Fibroblast of skin of left quadriceps (primary cell): ENCODE measurements at regions not wholly inside any gene's neighbourhood (a gene's known extent, or its start where the extent isn't known, plus 50 kb on each side); places are given as distances from the start of the nearest gene placed in this dataset.

Experiments used
- DNase-seq, 2 experiments: peaks; one replicate each; pipeline ENCODE4 v3.0.0-alpha.2; 2013; ENCODE audit warnings: low read depth in 2 of 2

DNA sequence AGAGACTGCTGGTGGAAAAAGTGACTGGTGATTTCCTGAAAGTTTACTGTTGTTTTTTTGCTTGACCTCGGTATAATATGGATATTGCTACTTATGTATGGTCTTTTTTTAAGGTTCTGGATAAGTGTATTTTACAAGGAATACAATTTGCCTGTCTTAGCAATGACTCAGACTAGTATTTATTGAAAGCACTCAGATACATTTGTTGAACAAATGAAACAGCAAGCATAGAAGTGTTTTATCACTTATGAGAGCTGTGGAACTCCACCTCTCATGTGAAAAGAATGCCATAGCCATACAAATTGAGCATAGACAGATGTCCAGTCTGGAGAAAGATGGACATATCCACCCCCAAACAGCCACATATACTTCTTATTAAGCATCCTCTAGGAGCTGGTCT lies 340.4 kb upstream of the FBXO33 start:
- DNase-seq: no peak

DNA sequence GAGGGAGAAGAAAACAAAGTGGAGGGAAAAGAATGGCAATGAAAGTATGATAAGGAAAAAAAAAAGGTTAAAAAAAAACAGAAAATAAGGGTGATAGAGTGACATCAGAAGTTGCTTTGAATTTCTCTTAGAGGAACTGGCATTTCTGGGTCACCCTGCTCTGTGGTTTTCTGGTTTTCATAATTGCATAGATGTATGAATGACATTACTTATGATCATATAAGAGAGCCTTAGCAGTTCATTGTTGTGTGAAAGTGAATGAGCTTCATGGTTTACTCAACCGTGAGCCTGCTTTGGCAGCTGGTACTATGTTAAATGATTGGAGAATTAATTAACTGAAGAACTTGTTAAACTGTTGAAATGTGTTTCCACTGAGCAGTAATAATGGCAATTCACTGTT lies 336.4 kb upstream of the FBXO33 start:
- no peak for DNase-seq

GRCh38 chr14:39766397-39767000 lies 334.3 kb upstream of the FBXO33 start:
- no peak for DNase-seq

- DNase-seq: no peak
Measured at GRCh38 chr14:39765676-39766075, 333.4 kb upstream of the FBXO33 start.

DNA sequence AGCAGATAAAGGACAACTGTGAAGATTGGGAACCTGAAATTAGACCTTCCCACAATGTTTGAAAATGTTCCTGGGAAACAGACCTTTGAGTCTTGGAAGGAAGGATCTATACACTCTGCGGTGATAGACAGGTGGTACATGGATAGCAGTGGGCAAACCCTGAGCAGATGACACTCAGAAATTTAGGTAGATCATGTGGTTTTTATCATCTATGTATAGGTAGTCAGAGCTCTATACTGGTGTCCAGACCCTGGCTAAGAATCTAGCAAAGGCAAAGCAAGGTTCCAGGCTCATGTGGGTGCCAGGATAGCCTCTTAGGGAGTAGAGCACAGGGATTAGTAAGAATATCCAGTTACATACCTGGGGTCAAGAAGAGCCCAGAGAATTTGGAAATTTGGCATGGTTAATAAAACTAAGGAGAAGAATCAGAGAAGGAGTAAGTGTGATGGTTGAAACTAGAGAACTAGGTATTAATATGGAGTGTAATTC lies 331.2 kb upstream of the FBXO33 start:
- DNase-seq: no peak

DNA sequence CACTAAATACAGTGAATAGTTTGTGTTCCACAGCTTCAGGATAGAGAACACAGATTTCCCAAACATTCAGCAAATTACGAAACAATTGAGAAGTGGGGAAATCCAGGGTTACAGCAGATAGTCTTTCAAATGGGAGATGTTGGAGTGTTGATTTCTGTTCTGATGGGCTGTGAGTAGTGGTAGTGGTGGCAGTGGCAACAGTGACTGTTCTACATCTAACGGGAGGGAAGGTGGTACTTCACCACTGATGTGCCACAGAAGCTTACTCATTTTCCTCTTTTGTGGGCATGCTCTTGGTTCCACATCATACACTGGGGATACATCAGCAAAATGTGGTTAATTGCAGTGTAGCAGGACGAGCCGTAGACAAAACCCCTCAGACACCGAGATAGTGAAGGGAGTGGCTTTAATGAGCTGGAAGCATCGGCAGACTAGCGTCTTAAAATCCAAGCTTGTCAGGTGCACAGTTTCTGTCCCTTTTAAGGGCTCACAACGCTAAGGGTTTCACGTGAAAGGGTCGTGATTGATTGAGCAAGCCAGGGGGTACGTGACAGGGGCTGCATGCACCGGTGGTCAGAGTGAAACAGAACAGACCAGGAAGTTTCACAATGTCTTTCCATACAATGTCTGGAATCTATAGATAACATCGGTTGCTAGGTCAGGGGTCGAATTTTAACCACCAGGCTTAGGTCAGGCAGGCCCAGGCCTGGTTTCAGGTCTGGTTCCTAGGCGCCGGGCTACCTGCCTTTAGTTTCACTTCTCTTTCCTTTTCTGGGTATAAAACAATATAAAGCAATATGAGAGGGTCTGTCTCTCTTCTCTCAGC lies 330.6 kb upstream of the FBXO33 start:
- no peak for DNase-seq

- no peak for DNase-seq
Measured at GRCh38 chr14:39755269-39755878, 323.1 kb upstream of the FBXO33 start.

GRCh38 chr14:39740454-39740853 lies 308.2 kb upstream of the FBXO33 start:
- no peak for DNase-seq

- DNase-seq: no peak
Measured at GRCh38 chr14:39739796-39740195, 307.6 kb upstream of the FBXO33 start.

- DNase-seq: no peak
Measured at GRCh38 chr14:39734306-39734705, 302.1 kb upstream of the FBXO33 start.

GRCh38 chr14:39733741-39734140 lies 301.5 kb upstream of the FBXO33 start:
- no peak for DNase-seq

DNA sequence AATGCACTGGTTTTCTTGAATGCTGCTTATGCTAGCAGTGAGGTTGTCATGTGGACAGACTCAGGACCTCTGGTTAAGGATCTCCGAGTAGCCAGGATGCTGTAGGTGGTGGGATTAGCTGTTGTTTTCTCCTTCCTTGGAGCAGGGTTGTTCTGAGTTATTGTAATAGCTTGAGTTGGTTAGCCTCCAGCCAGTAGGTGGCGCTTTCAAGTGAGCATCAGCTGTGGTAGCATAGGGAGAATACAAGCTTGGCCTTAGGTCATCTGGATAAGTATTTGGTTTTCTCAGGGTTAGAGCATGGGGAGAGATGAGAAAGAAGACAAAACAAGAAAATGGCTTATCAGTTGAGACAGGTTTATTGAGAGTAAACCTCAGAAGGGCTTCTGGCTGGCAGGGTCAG lies 299.7 kb upstream of the FBXO33 start:
- DNase-seq: no peak

DNA sequence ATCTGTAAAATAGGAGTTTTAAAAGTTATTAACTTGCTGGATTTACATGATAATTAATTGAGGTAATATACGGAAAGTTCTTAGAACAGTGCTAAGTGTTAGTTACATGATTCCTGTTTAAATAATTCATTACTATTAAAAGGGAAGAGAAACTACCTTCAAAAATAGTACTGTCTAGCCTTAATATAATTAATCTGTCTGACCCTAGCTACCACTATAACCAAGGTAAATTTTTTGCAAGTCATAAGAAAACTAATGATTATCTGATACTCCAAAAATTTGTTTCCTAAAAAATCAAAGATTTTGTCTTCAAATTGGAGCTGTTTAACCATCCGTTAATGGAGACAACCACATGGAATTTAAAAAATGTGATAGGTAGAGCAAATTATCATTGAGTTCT lies 294.3 kb upstream of the FBXO33 start:
- no peak for DNase-seq

GRCh38 chr14:39722547-39723273 lies 290.5 kb upstream of the FBXO33 start:
- no peak for DNase-seq

GRCh38 chr14:39716987-39717570 lies 284.8 kb upstream of the FBXO33 start:
- no peak for DNase-seq

DNA sequence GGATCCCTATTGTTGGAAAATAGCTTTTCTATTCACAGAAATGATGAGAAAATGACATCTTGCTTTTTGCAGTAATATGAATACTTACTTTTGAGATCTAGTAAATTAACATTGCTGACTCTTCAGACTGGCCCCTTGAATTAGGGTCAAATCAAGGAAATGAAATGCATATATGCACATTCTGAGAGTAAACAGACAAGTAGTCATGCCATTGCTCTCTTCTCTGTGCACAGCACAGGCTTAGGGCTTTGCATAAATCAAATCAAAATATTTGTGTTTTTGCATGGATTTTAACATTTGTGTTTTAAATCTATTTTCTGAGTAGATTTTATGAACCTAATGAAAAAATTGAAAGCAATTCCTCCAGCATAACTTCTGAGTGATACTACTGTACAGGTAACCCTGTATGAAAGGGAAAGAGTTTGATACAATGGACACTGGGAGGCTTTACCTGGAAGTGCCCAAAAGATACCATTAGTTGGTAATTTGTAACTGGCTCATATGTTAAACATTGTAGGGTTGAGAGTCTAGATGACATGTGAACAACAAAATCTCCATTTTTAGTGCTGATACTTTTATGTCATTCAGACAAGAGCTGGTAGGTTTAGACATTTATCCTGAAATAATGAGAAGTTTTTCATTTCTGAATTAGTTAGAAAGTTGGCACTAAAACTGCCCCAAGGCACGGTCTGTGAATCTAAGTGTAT lies 280.2 kb upstream of the FBXO33 start:
- DNase-seq: no peak

DNA sequence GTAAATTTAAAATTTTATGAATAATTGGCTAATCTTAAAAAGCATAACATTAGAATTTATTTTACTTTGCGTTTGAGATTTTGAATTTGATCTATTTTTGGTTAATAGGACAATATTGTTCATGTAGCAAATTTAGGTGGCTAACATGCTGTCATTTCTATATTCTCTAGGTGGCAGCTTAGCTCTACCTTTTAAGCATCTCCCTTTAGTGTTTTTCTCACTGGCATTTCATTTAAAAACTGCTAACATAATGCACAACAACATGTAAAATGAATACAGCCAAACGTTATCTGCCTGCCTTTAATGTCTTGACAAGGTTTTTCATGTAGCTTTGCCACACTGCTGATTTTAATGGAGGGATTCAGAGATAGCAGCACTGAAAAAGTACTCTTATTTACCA lies 272.4 kb upstream of the FBXO33 start:
- no peak for DNase-seq

- no peak for DNase-seq
Measured at GRCh38 chr14:39694341-39694740, 262.1 kb upstream of the FBXO33 start.

DNA sequence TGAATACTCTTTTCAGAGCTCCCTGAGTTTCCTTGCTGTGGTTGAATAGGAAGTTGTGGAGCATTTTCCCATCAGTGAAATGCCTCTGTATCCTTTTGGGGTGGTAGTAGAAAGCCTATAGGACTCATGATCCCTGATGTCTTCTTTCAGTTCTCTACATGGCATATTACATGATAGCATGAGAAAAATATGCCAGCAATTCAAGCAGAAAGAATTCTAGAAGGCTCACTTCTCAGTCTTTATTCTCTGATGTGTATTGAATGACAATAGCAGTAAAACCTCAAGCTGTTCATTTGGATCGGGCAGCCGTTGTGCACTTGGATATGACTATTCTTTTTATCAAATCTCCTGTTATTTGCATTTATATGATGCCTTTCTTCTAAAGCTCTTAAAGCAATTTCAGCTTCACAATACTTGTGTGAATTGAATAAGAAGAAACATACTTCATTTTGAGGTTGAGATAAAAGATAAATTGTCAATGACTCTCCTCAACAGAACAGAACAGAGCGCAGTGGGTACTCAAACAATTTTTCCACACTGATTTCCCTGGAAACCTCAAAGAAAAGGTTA lies 251.5 kb upstream of the FBXO33 start:
- DNase-seq: no peak

- DNase-seq: no peak
Measured at GRCh38 chr14:39682582-39682981, 250.3 kb upstream of the FBXO33 start.
